ENCODE measurements at regions not wholly inside any gene's neighbourhood (a gene's known extent, or its start where the extent isn't known, plus 50 kb on each side); places are given as distances from the start of the nearest gene placed in this dataset.
"Not testable (repeated sequence)": the region's sequence is repeated elsewhere in the genome, so short reads cannot be mapped to it uniquely, and the experiment has no call there.

- DNase-seq = no peak
- Mint-ChIP-seq H3K27me3 (peaks cover 17% of the 10 kb centered on the region), H3K4me3 (no peak overlapping the region), H3K27ac (no peak overlapping the region), H3K4me1 (ENCODE audit: low read depth) (no peaks in the 10 kb centered on the region), H3K36me3 (ENCODE audit: low read depth) (no peaks in the 10 kb centered on the region), H3K9me3 (peaks cover 6% of the 10 kb centered on the region)
These were observed 464.4 kb downstream of the SUCLG1 start for GRCh38 chr2:83994633-83995179.

DNA sequence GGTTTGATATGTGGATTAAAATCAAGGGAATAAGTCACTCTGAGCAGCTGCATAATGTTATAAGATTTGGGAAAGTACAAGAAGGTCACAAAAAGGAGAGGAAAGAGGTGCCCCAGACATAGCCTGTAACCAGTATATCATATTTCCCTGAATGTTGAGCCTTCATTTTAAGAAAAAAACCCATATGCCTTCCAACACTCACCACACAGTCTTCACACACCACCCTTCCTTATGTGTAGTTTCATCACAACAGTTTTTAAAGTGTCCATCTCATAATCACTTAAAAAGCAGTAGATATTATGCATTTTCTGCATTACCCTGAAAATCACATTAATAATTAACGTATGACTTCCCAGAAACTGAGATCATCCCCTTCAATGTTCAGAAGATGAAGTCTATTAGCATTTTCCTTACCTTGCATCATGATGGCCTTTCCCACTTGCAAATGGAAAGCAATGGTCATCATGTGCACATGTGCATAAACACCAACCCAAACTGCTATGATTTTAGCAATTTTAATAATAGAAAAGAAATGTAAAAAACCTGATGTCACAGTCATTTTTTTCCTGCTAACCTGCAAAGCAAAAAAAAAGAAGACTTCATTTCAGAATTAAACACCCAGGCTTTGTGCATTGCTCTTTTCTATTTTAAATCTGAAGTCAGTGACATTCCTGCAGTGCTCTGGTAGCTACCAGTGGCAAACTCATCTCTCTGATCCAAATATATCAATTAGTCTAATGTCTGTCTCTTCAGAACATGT lies 465.0 kb downstream of the SUCLG1 start:
- Mint-ChIP-seq H3K27me3 (peaks cover 15% of the 10 kb centered on the region), H3K36me3 (ENCODE audit: low read depth) (no peaks in the 10 kb centered on the region), H3K9me3 (peaks cover 8% of the 10 kb centered on the region), H3K4me3 (no peak overlapping the region), H3K4me1 (ENCODE audit: low read depth) (no peaks in the 10 kb centered on the region), H3K27ac (no peak overlapping the region)
- no peak for DNase-seq

DNA sequence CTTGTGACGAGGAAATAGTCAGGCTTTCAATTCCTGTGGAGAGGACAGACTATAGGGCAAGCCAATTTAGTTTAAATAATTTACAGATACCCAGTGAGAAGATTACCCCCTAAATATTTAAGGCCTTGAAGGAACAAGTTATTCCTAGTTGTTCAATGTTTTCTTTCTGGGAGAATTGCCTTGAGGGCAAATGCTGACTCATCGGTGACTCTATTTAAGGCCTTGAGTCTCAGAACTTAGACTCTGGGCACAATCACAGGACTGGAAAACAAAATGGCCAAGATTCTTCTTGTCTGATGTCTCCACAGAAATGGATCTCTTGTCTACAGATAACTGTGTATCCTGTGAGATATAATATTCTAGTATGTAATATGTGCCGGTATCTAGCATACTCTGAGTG lies 467.1 kb downstream of the SUCLG1 start:
- Mint-ChIP-seq H3K4me3 (no peak overlapping the region), H3K9me3 (peaks cover 13% of the 10 kb centered on the region), H3K4me1 (ENCODE audit: low read depth) (no peaks in the 10 kb centered on the region), H3K27me3 (peaks cover 4% of the 10 kb centered on the region), H3K36me3 (ENCODE audit: low read depth) (no peaks in the 10 kb centered on the region), H3K27ac (no peak overlapping the region)
- no peak for DNase-seq

- H3K9me3 Mint-ChIP-seq = peaks cover 13% of the 10 kb centered on the region
- H3K36me3 Mint-ChIP-seq (ENCODE audit: low read depth) = no peaks in the 10 kb centered on the region
- H3K4me1 Mint-ChIP-seq (ENCODE audit: low read depth) = no peaks in the 10 kb centered on the region
- peaks cover 4% of the 10 kb centered on the region for H3K27me3 Mint-ChIP-seq
- no peak overlapping the region for H3K4me3 Mint-ChIP-seq
- no peak for DNase-seq
- H3K27ac Mint-ChIP-seq = no peak overlapping the region
These were observed 468.4 kb downstream of the SUCLG1 start for GRCh38 chr2:83990636-83991035.

DNA sequence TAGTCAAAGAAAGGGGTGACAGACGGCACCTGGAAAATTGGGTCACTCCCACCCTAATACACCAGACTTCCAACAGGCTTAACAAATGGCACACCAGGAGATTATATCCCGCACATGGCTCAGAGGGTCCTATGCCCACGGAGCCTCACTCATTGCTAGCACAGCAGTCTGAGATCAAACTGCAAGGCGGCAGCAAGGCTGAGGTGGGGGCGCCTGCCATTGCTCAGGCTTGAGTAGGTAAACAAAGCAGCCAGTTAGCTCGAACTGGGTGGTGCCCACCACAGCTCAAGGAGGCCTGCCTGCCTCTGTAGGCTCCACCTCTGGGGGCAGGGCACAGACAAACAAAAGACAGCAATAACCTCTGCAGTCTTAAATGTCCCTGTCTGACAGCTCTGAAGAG lies 482.5 kb downstream of the SUCLG1 start:
- H3K4me3 Mint-ChIP-seq; H3K4me1 Mint-ChIP-seq (ENCODE audit: low read depth); H3K27ac Mint-ChIP-seq; H3K36me3 Mint-ChIP-seq (ENCODE audit: low read depth); DNase-seq; H3K9me3 Mint-ChIP-seq: not testable (repeated sequence)
- peaks cover 15% of the 10 kb centered on the region for H3K27me3 Mint-ChIP-seq

DNA sequence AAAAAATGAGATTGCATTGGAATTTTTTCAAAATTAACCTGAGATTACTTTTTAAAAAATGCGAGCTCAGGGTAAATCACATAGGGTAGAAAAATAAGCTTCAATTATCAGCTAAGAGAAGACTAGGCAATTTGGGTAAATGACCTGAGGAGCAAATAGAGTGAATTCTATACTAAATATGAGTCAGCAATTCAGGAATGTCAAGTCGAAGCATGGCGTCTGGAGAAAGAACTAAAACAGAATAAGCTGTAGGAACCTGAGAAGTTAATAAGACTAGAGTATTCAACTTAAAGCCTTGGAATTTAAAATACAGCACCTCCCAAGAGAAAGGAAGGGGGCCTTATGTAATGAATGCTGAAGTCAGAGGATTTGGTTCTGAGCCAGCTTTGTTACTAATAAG lies 487.0 kb downstream of the SUCLG1 start:
- Mint-ChIP-seq H3K4me3 (no peak overlapping the region), H3K36me3 (ENCODE audit: low read depth) (no peaks in the 10 kb centered on the region), H3K27me3 (peaks cover 24% of the 10 kb centered on the region), H3K9me3 (peaks cover 3% of the 10 kb centered on the region), H3K4me1 (ENCODE audit: low read depth) (no peaks in the 10 kb centered on the region), H3K27ac (no peak overlapping the region)
- DNase-seq = no peak

DNA sequence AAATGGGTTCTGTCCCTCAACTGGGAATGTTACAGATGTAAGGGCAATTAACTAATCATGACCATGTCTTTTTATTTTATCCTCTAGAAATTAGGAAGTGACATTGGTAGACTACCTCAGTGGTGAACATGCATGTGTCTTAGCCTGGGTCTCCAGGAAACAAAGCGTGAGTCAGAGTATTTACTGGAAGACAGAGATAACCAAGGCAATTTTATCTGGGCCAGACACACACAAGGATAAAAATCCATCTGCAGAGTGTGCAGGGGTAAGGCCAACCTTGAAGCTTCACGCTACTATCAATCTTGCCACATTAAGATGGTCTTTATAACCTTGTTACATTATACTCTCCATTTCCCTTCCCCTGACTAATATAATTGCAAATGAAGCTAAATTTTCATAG lies 487.5 kb downstream of the SUCLG1 start:
- H3K27me3 Mint-ChIP-seq = peaks cover 24% of the 10 kb centered on the region
- H3K27ac Mint-ChIP-seq = no peak overlapping the region
- peaks cover 3% of the 10 kb centered on the region for H3K9me3 Mint-ChIP-seq
- no peak overlapping the region for H3K4me3 Mint-ChIP-seq
- H3K4me1 Mint-ChIP-seq (ENCODE audit: low read depth) = no peaks in the 10 kb centered on the region
- H3K36me3 Mint-ChIP-seq (ENCODE audit: low read depth) = no peaks in the 10 kb centered on the region
- no peak for DNase-seq

DNA sequence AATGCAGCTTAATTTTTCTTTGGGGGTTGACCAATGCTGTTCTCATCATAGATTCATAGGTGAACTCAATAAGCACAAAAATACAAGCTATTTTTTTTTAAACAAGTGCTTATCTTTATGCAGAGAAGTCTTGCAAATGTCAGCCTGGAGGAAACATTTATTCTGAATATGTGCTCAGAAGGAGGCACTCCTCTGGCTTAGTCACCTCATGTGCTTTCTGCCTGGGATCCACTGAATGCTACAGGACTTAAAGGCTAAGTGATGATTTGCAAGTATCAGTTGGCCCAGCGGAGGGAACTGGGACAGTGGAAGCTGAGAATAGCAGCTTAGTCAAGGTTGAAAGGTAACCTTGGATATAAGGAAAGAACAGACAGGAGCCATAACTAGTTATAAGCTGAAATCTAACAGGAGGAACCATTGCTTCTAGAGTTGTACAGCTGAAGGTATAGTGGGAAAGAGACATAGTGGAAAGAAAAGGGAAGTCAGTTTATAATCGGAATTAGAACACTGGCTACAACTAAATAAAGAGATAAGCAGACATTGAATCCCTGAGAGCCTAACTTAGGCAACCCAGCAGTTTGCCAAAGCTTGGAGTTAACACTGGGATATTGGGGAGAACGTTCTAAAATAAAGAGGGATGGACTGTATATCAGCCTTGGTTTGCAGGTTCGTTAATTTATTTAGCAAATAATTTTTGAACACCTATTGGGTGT lies 488.7 kb downstream of the SUCLG1 start:
- Mint-ChIP-seq H3K27ac (no peak overlapping the region), H3K4me3 (no peak overlapping the region), H3K4me1 (ENCODE audit: low read depth) (no peaks in the 10 kb centered on the region), H3K9me3 (peaks cover 2% of the 10 kb centered on the region), H3K27me3 (peaks cover 24% of the 10 kb centered on the region), H3K36me3 (ENCODE audit: low read depth) (no peaks in the 10 kb centered on the region)
- no peak for DNase-seq

DNA sequence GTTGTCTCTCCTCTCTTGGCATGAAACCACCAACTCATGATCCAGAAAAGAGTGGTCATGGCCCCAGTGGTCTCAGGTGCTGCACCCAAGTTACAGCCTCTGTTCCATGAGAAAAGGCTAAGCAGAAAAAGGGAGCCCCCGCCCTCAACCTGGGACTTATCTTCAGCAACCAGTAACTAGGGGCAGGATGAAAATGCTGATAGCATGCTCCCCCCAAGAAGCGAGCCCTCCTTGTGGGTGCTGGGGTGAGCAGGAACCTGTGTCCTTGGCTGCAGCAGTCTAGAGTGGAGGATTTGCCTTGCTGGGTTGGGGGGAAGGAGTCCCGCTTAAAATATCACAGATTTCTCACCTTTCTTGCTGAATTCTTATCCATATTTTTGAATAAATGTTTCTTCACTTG lies 490.0 kb downstream of the SUCLG1 start:
- H3K36me3 Mint-ChIP-seq (ENCODE audit: low read depth) = no peaks in the 10 kb centered on the region
- peaks cover 2% of the 10 kb centered on the region for H3K9me3 Mint-ChIP-seq
- no peak overlapping the region for H3K27ac Mint-ChIP-seq
- no peaks in the 10 kb centered on the region for H3K4me1 Mint-ChIP-seq (ENCODE audit: low read depth)
- peaks cover 24% of the 10 kb centered on the region for H3K27me3 Mint-ChIP-seq
- DNase-seq = no peak
- no peak overlapping the region for H3K4me3 Mint-ChIP-seq

DNA sequence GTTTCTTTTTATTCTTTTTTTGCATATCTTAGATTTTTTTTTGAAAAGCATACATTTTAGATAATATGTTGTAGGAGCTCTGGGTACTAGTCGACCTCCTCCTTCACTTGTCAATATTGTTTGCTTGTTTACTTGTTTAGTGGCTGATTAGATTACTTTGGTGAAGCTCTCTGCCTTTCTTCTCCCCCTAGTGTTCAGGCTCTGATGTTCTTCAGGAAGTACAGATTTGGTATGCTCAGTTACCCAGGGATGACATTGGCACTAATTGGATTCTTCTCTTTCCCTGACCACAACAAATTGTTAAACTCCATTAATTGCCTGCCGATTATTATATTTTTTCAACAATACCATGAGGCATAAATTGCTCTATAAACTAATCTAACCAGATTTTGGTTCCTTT lies 491.2 kb downstream of the SUCLG1 start:
- DNase-seq = no peak
- no peak overlapping the region for H3K4me3 Mint-ChIP-seq
- H3K36me3 Mint-ChIP-seq (ENCODE audit: low read depth) = no peaks in the 10 kb centered on the region
- H3K27ac Mint-ChIP-seq = no peak overlapping the region
- peaks cover 2% of the 10 kb centered on the region for H3K9me3 Mint-ChIP-seq
- H3K4me1 Mint-ChIP-seq (ENCODE audit: low read depth) = no peaks in the 10 kb centered on the region
- H3K27me3 Mint-ChIP-seq = peaks cover 18% of the 10 kb centered on the region

- not testable (repeated sequence) for H3K4me1 Mint-ChIP-seq (ENCODE audit: low read depth); DNase-seq; H3K36me3 Mint-ChIP-seq (ENCODE audit: low read depth); H3K4me3 Mint-ChIP-seq; H3K9me3 Mint-ChIP-seq; H3K27ac Mint-ChIP-seq
- H3K27me3 Mint-ChIP-seq = peaks cover 12% of the 10 kb centered on the region
These were observed 492.1 kb downstream of the SUCLG1 start for GRCh38 chr2:83966946-83967345.

DNA sequence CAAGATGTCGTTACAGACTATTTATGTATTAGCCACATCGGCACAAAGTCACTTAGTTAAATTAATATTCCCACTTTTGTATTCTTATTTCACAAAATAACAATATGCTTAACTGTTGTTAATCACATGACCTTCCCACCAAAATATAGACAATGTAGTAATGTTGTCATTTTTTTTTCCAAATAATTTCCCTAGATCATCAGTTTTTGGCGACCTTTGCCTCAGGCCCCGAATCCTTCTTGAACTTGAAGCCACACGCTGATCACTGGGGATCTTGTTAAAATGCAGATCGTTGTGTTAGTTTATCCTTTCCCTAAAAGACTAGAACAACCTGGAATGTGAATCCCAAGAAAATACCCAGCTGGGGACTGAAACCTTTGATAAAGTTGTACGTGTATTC lies 497.6 kb downstream of the SUCLG1 start:
- no peak overlapping the region for H3K4me3 Mint-ChIP-seq
- no peaks in the 10 kb centered on the region for H3K27me3 Mint-ChIP-seq
- H3K27ac Mint-ChIP-seq = no peak overlapping the region
- no peaks in the 10 kb centered on the region for H3K4me1 Mint-ChIP-seq (ENCODE audit: low read depth)
- peaks cover 2% of the 10 kb centered on the region for H3K9me3 Mint-ChIP-seq
- no peak for DNase-seq
- H3K36me3 Mint-ChIP-seq (ENCODE audit: low read depth) = no peaks in the 10 kb centered on the region

DNA sequence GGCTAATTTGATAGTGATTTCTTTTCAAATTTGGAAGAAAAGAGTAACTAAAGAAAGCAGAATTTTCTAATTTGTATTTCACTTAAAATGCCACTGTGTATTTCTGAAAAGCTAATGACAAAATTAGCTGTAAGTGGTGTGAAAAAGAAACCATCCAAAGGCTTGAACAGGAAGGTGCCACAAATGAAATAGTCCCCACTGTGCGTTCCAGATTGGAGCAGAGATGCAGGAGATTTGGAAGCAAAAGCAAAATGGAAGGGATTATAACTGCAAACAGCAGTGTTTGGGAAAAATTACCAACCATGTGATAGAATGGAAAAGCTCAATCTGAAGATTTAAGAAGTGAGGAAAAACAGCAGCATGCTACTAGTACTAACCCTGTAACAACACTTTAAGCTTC lies 498.7 kb downstream of the SUCLG1 start:
- H3K36me3 Mint-ChIP-seq (ENCODE audit: low read depth) = no peaks in the 10 kb centered on the region
- no peak overlapping the region for H3K27ac Mint-ChIP-seq
- H3K4me1 Mint-ChIP-seq (ENCODE audit: low read depth) = no peaks in the 10 kb centered on the region
- H3K27me3 Mint-ChIP-seq = no peaks in the 10 kb centered on the region
- H3K9me3 Mint-ChIP-seq = no peaks in the 10 kb centered on the region
- no peak for DNase-seq
- H3K4me3 Mint-ChIP-seq = no peak overlapping the region

- DNase-seq = no peak
- H3K27me3 Mint-ChIP-seq = no peaks in the 10 kb centered on the region
- H3K4me3 Mint-ChIP-seq = no peak overlapping the region
- H3K27ac Mint-ChIP-seq = no peak overlapping the region
- H3K4me1 Mint-ChIP-seq (ENCODE audit: low read depth) = no peaks in the 10 kb centered on the region
- H3K9me3 Mint-ChIP-seq = no peaks in the 10 kb centered on the region
- H3K36me3 Mint-ChIP-seq (ENCODE audit: low read depth) = no peaks in the 10 kb centered on the region
These were observed 499.8 kb downstream of the SUCLG1 start for GRCh38 chr2:83959266-83959665.

DNA sequence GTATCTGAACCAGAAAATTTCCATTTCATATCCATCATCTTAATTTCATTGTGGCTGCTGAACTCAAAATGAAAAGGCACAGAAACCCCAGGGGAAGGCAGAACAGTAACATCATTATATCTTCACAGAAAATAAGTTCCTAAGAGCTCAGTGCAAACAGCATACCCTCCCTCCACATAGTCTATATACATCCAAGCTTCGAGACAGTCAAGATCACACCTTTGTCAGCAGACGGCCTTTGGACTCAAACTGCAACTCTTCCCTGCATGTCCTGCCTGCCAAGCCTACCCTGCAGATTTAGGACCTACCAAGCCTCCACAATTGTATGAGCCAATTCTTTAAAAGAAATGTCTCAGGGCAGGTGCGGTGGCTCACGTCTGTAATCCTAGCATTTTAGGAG lies 502.1 kb downstream of the SUCLG1 start:
- no peak for DNase-seq
- no peaks in the 10 kb centered on the region for H3K36me3 Mint-ChIP-seq (ENCODE audit: low read depth)
- H3K4me1 Mint-ChIP-seq (ENCODE audit: low read depth) = no peaks in the 10 kb centered on the region
- no peak overlapping the region for H3K27ac Mint-ChIP-seq
- H3K4me3 Mint-ChIP-seq = no peak overlapping the region
- no peaks in the 10 kb centered on the region for H3K9me3 Mint-ChIP-seq
- no peaks in the 10 kb centered on the region for H3K27me3 Mint-ChIP-seq
